IPS-NIHi7 (cell line): ENCODE measurements at regions not wholly inside any gene's neighbourhood (a gene's known extent, or its start where the extent isn't known, plus 50 kb on each side); places are given as distances from the start of the nearest gene placed in this dataset.

Experiments
- DNase-seq: peaks from one replicate; pipeline ENCODE4 v3.0.0; 2012; ENCODE audit warnings: mixed read lengths; ENCODE audit errors: extremely low spot score

- no peak for DNase-seq
Measured at GRCh38 chr13:112124141-112124540, 57.2 kb downstream of the SOX1 start.

GRCh38 chr13:112127564-112128330 lies 60.8 kb downstream of the SOX1 start:
- DNase-seq, result no peak

DNA sequence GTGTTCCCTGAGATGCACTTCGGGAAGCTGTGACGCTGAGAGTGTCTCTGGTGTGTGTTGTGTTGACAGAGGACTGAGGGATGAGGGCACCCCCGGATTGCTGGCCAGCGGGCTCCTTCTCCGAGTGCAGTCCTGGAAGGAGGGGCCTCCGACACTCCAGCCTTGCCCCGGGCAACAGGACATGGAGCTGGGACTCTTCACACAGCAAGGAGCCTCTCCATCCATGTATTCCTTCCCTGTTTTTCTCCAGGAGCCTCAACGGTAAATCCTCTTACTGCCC lies 61.3 kb downstream of the SOX1 start:
- DNase-seq, result no peak

- DNase-seq, result no peak
Measured at GRCh38 chr13:112130418-112130817, 63.5 kb downstream of the SOX1 start.

- DNase-seq, result no peak
Measured at GRCh38 chr13:112131081-112131712, 64.2 kb downstream of the SOX1 start.

GRCh38 chr13:112131713-112132113 lies 64.8 kb downstream of the SOX1 start:
- no peak for DNase-seq

DNA sequence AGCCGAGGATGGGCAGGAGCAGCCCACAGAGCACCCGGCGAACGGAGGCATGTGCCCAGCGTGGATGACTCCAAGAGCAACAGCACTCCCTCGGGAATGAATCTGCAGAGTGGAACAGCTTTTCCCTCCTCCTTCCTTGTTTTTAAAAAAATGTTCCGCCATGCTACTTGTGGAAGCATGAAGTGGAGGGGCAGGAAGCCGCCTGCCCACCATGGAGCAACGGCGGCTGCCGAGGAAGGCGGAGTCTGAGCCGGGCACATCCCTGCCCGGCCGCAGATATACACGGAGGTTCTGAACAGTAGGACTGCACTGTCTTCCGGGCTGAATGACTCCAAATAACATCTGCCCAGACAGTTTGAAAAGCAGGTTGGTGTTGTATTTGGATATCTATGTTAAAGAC lies 65.2 kb downstream of the SOX1 start:
- no peak for DNase-seq

DNA sequence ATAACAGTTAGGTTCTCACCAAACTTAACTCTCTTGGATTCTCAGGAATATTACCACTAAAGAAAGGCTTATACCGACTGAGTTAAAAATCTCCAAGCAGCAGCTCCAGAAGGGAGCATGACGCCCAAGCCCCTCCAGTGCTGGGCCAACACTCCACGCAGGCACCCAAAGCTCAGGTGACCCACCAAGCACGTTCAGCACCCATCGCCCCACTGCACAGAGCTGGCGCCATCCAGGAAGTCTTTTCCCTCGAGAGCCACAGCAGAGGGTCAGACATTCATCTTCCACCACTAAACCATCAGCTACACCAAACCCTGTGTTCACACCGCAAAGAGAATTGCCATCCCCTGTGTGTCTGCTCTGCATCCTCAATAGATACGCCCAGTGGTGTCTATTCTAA lies 65.7 kb downstream of the SOX1 start:
- no peak for DNase-seq

DNA sequence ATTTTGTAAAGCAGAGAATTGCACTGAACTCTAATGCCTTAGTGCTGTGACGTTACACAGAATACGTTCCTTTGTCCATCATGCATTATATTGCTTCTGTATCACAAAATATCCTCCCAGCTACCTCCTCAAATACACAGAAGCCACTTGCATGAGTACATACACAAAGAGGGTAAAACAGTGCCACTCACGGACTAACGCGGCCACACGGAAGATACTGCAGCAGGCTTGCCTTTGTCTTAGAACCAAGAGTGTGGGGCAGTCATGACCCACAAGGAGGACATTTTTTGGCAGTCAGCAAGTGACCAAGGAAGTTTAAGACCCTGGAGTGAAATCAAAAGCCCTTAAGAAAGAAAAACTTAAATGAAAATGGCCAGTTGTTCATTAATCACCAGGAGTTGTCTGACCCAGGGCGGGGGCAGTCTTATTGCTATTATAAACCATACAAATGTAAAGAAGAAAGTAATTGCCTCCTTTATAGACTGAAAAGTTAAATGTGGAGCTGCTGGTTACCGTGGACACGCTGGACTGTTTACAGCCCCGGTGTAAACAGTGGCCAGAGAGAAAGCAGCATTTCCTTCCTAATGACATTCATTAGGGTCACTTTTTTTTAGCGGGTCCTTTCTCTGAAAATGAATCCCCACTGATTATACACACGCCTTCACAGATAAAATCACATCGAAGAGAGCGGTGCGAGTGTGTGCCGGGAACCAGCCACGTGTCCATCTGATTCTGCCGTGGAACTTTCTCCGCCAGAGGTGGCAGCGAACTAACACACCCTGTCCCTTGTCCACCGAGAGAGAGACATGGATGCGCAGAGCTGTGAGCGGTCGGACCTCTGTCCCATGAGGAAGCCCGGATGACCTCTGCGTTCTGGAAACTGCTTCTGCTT lies 66.8 kb downstream of the SOX1 start:
- no peak for DNase-seq

GRCh38 chr13:112134391-112135075 lies 67.6 kb downstream of the SOX1 start:
- no peak for DNase-seq

GRCh38 chr13:112136095-112136494 lies 69.1 kb downstream of the SOX1 start:
- DNase-seq, result no peak

- no peak for DNase-seq
Measured at GRCh38 chr13:112137144-112137543, 70.2 kb downstream of the SOX1 start.

GRCh38 chr13:112140366-112140765 lies 73.4 kb downstream of the SOX1 start:
- no peak for DNase-seq

DNA sequence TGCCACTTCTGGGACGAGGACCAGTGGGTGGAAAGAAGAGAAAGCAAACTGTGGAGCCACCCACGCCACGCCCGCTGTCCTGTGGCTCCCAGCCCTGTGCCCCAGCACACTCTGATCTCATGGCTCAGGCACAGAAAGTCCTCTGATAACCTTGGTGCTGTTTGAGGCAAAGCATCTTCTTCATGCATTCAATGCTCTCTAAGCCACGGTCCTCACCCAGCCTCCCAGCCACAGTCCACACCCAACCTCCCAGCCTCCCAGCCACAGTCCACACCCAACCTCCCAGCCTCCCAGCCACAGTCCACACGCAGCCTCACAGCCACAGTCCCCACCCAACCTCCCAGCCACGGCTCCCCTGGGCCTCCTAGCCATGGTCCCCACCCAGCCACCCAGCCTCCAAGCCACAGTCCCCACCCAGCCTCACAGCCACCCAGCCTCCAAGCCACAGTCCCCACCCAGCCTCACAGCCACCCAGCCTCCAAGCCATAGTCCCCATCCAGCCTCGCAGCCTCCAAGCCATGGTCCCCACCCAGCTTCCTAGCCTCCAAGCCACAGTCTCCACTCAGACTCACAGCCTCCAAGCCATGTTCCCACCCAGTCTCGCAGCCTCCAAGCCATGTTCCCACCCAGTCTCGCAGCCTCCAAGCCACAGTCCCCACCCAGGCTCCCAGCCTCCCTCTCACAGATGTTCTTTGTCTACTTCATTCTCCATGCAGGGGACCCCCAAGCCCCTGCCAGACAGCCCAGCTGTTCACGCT lies 74.9 kb downstream of the SOX1 start:
- DNase-seq, result no peak

DNA sequence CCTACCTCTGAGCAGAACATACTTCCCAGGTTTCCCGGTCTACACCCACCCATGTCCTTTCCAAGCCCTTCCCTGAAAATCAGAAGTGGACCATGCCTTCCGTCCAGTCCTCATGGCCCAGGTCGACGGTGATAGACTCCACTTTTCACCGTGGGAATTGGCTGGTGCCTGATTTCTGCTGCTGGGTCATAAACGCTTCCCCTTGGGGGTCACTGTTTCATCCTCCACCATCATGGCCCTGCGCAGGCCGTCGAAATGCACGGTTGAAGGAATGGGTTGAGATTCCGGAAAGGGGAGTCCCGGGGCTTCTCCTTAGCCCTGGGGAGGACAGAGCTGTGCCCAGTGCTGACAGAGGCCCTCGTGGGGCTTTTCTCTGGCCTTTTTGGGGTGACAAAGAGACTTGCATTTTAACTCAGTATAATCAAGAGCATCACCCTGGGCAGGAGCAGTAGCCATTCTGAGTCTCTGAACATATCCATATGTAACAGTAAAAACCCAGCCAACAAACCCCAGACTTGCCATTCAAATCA lies 75.5 kb downstream of the SOX1 start:
- DNase-seq, result no peak

DNA sequence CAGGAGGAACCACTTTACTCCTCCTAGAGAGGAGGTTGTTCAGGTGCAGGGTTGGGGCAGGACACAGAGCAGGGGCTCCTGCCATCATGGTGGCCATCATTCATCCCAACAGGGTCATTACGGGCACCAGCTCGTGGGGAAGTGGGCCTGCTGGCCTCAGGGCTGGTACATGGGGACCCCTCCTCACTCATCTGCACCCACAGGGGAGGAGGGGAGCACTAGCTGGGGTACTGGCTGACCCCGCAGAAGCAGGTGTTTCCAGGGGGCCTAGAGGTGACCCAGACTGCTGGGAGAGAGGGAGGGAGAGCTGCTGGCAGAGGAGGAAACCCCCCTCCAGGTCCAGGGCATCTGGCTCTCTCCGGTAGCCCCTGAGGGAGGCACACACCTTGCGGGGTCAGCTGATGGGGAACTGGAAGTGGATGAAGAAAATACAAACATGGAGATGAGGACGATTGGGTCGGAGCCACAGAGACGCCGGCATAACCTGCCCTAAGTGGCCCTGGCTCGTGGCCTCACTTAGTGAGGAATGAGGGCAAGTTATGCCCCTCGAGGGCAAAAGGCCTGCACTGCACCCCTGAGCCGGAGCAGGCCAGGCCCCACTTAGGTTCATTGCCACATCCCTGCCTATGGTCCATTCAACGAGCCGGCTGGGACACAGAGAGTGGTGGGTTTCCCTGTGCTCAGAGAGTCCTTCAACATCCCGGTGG lies 76.2 kb downstream of the SOX1 start:
- DNase-seq, result no peak

DNA sequence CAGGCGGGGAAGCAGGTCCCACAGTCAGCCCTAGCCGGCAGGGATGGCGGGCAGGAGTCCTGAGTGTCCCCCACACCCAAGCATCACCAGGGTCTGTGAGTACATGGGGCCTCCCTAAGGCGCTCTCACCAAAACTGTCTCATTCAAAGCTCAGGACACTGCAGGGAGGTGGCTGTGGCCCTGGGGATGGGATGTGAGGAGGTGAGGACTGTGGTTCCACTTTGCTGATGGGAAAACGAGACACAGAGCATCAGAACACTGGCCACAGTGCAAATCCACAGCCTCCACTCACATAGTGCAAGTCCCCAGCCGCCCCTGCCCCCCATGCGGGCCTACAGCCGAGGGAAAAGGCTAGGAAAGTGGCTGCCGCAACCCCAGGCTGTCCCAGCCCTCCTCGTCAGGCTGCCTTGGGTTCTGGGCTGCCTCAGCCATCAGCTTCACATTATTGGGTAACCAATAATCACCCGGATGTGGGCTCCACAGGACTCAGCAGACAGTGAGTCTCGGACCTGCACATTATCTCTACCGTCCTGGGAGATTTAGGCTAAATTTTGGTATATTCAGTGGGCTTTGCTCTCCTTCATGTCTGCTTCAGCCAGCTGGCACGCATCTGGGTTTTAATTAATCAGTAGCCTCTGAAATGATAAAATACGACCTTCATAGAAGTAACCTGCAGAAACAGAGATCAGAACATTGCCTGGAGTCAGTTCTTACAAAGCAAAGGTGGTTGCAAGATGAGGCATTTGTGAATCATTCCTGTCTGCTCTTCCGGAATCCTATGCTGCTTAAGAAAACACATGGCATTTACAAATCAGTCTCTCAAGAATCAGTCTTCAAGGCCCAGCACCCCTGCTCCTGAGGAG lies 77.0 kb downstream of the SOX1 start:
- no peak for DNase-seq

- DNase-seq, result no peak
Measured at GRCh38 chr13:112144616-112145550, 77.9 kb downstream of the SOX1 start.
